Suppressor macrophage treated with lipopolysaccharide for 4 hours (primary cell): ENCODE measurements at regions not wholly inside any gene's neighbourhood (a gene's known extent, or its start where the extent isn't known, plus 50 kb on each side); places are given as distances from the start of the nearest gene placed in this dataset.

Experiments
- DNase-seq: peaks from one replicate; pipeline ENCODE4 v3.0.0-alpha.2; 2020

- no peak for DNase-seq
Measured at GRCh38 chr1:239893127-239893731, 198.5 kb upstream of the FMN2 start.

- no peak for DNase-seq
Measured at GRCh38 chr1:239896569-239896968, 195.1 kb upstream of the FMN2 start.

- no peak for DNase-seq
Measured at GRCh38 chr1:239896980-239897379, 194.7 kb upstream of the FMN2 start.

- DNase-seq, result no peak
Measured at GRCh38 chr1:239897458-239897857, 194.2 kb upstream of the FMN2 start.

- peak; percentile 86 for DNase-seq
Measured at GRCh38 chr1:239898062-239898730, 193.5 kb upstream of the FMN2 start.

- DNase-seq, result no peak
Measured at GRCh38 chr1:239899747-239900146, 191.9 kb upstream of the FMN2 start.

GRCh38 chr1:239906394-239906793 is 185.3 kb upstream of the FMN2 start:
- no peak for DNase-seq

GRCh38 chr1:239909898-239910297 is 181.8 kb upstream of the FMN2 start:
- peak; percentile 91 for DNase-seq

GRCh38 chr1:239912471-239912870 is 179.2 kb upstream of the FMN2 start:
- peak; percentile 23 for DNase-seq

GRCh38 chr1:239913141-239913585 is 178.5 kb upstream of the FMN2 start:
- no peak for DNase-seq

GRCh38 chr1:239914751-239915231 is 176.9 kb upstream of the FMN2 start:
- peak; percentile 87 for DNase-seq

- DNase-seq, result no peak
Measured at GRCh38 chr1:239918634-239919033, 173.0 kb upstream of the FMN2 start.

- DNase-seq, result no peak
Measured at GRCh38 chr1:239920214-239920613, 171.5 kb upstream of the FMN2 start.

- DNase-seq, result no peak
Measured at GRCh38 chr1:239922778-239923522, 168.7 kb upstream of the FMN2 start.

GRCh38 chr1:239924741-239925350 is 166.8 kb upstream of the FMN2 start:
- no peak for DNase-seq

- no peak for DNase-seq
Measured at GRCh38 chr1:239926184-239926583, 165.5 kb upstream of the FMN2 start.

GRCh38 chr1:239929317-239929716 is 162.4 kb upstream of the FMN2 start:
- no peak for DNase-seq

GRCh38 chr1:239930686-239931262 is 160.9 kb upstream of the FMN2 start:
- no peak for DNase-seq

GRCh38 chr1:239931341-239931740 is 160.3 kb upstream of the FMN2 start:
- no peak for DNase-seq

- no peak for DNase-seq
Measured at GRCh38 chr1:239939602-239940001, 152.1 kb upstream of the FMN2 start.

- no peak for DNase-seq
Measured at GRCh38 chr1:239943761-239944160, 147.9 kb upstream of the FMN2 start.

- DNase-seq, result peak; percentile 35
Measured at GRCh38 chr1:239944666-239945065, 147.0 kb upstream of the FMN2 start.

- no peak for DNase-seq
Measured at GRCh38 chr1:239947801-239948200, 143.9 kb upstream of the FMN2 start.
